GDM1 (cell line): ENCODE measurements at regions not wholly inside any gene's neighbourhood (a gene's known extent, or its start where the extent isn't known, plus 50 kb on each side); places are given as distances from the start of the nearest gene placed in this dataset.

Experiments used
- DNase-seq: peaks from one replicate; lab custom pipeline; 2025; lab: John Stamatoyannopoulos, UW

GRCh38 chr6:45830441-45831139 lies 185.1 kb downstream of the CLIC5 start:
- peak; percentile 56 for DNase-seq

GRCh38 chr6:45829873-45830272 lies 185.8 kb downstream of the CLIC5 start:
- DNase-seq: no peak

GRCh38 chr6:45827952-45828530 lies 187.6 kb downstream of the CLIC5 start:
- DNase-seq: no peak

- no peak for DNase-seq
Observed at GRCh38 chr6:45822873-45823272, 192.8 kb downstream of the CLIC5 start.

GRCh38 chr6:45822246-45822812 lies 193.3 kb downstream of the CLIC5 start:
- peak; percentile 80 for DNase-seq

GRCh38 chr6:45818655-45819054 lies 197.0 kb downstream of the CLIC5 start:
- no peak for DNase-seq

GRCh38 chr6:45816674-45817297 lies 198.9 kb downstream of the CLIC5 start:
- no peak for DNase-seq

- no peak for DNase-seq
Observed at GRCh38 chr6:45815466-45816125, 200.1 kb downstream of the CLIC5 start.

GRCh38 chr6:45814772-45815171 lies 200.9 kb downstream of the CLIC5 start:
- DNase-seq: no peak

GRCh38 chr6:45813943-45814342 lies 201.7 kb downstream of the CLIC5 start:
- DNase-seq: no peak

GRCh38 chr6:45812922-45813321 lies 202.7 kb downstream of the CLIC5 start:
- DNase-seq: no peak

- DNase-seq: no peak
Observed at GRCh38 chr6:45808917-45809316, 206.7 kb downstream of the CLIC5 start.

GRCh38 chr6:45808042-45808645 lies 207.5 kb downstream of the CLIC5 start:
- no peak for DNase-seq

GRCh38 chr6:45807311-45808041 lies 208.2 kb downstream of the CLIC5 start:
- DNase-seq: no peak

- no peak for DNase-seq
Observed at GRCh38 chr6:45806172-45806571, 209.5 kb downstream of the CLIC5 start.

- no peak for DNase-seq
Observed at GRCh38 chr6:45803071-45803470, 212.6 kb downstream of the CLIC5 start.

- DNase-seq: no peak
Observed at GRCh38 chr6:45801471-45802289, 214.0 kb downstream of the CLIC5 start.

- no peak for DNase-seq
Observed at GRCh38 chr6:45800911-45801310, 214.7 kb downstream of the CLIC5 start.

GRCh38 chr6:45795678-45796077 lies 220.0 kb downstream of the CLIC5 start:
- no peak for DNase-seq

GRCh38 chr6:45794465-45794864 lies 221.2 kb downstream of the CLIC5 start:
- no peak for DNase-seq
